Upper lobe of right lung (tissue), 1 donor: ENCODE measurements at regions not wholly inside any gene's neighbourhood (a gene's known extent, or its start where the extent isn't known, plus 50 kb on each side); places are given as distances from the start of the nearest gene placed in this dataset.

ENCODE experiments used
- ATAC-seq: fragments of 200-7000 bp; cut with Tn5 transposase; one replicate; pipeline ENCODE4 v1.9.1; 2020; ENCODE audit warnings: mild to moderate bottlenecking, moderate library complexity
- DNase-seq: peaks from one replicate; pipeline ENCODE4 v3.0.0-alpha.2; 2020
- H3K27ac ChIP-seq: fragments of 200-600 bp; one replicate; pipeline ENCODE4 v1.8.0; 2022
- H3K27me3 ChIP-seq: fragments of 200-600 bp; one replicate; pipeline ENCODE4 v1.8.0; 2022; ENCODE audit warnings: mild to moderate bottlenecking
- H3K36me3 ChIP-seq: fragments of 200-600 bp; one replicate; pipeline ENCODE4 v1.8.0; 2022
- H3K4me1 ChIP-seq: fragments of 200-600 bp; one replicate; pipeline ENCODE4 v1.8.0; 2022
- H3K4me3 ChIP-seq: fragments of 200-600 bp; one replicate; pipeline ENCODE4 v1.8.0; 2022; ENCODE audit warnings: mild to moderate bottlenecking
- H3K9me3 ChIP-seq: fragments of 200-600 bp; one replicate; pipeline ENCODE4 v1.8.0; 2022
- intact Hi-C: fragments of 100-400 bp; cut with DNase I; formaldehyde crosslinking; loops from one replicate; pipeline ENCODE4 v1.11.0; 2022
- TF ChIP-seq, protein P1 (sequence below): fragments of 200-600 bp; IDR thresholded peaks from one replicate; pipeline ENCODE4 v1.8.0; 2022; ENCODE audit warnings: antibody characterized with exemption
- donor health status: DM: no; HTN: yes; CAD: no; lungs with severe emphysema.

DNA sequence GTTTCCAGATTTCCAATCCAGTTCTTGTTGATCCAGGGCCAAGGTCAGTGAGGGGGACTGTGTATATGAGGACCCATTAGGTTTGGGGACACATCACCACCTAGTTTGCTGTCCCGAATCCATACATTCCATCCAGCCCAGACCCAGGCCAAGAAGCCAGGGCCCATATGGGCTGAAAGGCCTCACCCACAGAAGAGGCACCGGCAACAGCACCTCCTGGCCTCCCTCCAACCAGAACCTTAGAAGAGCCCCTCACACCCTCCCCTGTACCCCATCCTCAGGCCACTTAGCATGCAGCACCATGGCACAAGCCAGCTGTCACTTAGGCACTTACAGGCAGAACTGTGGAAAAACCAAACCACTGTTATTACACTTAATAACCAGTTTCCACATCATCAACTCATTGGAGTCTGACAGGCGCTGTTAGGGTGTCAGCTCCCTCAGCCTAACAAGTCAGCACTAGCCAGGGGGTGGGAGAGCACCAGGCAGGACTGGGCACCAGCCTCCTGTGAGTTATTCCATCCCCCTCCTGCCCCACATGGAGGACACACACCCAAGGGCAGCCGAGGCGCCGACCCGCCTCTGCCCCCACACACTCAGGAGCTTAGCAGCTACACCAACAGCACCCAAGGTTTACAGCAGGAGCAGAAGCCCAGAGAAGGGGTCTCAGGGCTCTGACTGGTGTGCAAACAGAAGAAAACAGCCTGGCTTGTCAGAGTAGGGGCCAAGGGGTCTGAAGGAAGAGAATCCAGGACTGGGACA is 132.0 kb downstream of the BUD13 start:
- intact Hi-C loops = no loop called here
- H3K4me3 ChIP-seq = no peak overlapping the region

DNA sequence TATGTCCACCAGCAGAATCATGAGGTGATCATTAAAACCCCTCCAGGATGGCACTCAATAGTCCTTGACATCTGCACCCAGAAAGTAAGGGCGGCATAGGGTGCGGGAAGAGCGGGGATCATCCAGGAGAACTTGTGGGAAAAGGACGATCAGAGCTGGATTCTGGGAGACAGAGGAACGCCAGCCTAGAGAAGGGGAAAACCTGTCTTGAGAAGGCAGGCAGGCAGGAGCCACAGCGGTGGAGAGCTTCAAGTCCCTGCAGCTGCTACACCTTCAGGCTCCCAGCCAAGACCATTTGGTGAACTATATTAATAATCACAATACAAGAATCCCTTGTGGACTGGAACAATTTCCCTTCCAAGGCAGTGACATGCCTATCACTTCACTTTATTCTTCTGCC is 134.3 kb downstream of the BUD13 start:
- TF ChIP-seq, protein P1, sequence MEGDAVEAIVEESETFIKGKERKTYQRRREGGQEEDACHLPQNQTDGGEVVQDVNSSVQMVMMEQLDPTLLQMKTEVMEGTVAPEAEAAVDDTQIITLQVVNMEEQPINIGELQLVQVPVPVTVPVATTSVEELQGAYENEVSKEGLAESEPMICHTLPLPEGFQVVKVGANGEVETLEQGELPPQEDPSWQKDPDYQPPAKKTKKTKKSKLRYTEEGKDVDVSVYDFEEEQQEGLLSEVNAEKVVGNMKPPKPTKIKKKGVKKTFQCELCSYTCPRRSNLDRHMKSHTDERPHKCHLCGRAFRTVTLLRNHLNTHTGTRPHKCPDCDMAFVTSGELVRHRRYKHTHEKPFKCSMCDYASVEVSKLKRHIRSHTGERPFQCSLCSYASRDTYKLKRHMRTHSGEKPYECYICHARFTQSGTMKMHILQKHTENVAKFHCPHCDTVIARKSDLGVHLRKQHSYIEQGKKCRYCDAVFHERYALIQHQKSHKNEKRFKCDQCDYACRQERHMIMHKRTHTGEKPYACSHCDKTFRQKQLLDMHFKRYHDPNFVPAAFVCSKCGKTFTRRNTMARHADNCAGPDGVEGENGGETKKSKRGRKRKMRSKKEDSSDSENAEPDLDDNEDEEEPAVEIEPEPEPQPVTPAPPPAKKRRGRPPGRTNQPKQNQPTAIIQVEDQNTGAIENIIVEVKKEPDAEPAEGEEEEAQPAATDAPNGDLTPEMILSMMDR = no peak
- no peaks in the 10 kb centered on the region for H3K4me1 ChIP-seq
- H3K27me3 ChIP-seq = peaks cover 13% of the 10 kb centered on the region
- ATAC-seq = no peak
- H3K9me3 ChIP-seq = no peaks in the 10 kb centered on the region
- no peak overlapping the region for H3K4me3 ChIP-seq
- no peak overlapping the region for H3K27ac ChIP-seq
- no peak for DNase-seq
- H3K36me3 ChIP-seq = no peaks in the 10 kb centered on the region
- intact Hi-C loops = no loop called here

More for the DNA sequence above, 132.0 kb downstream of the BUD13 start:
- ATAC-seq (no peak), DNase-seq (no peak)
- TF ChIP-seq, protein P1 = no peak
- Histone ChIP-seq H3K9me3 (no peaks in the 10 kb centered on the region), H3K27ac (no peak overlapping the region), H3K4me1 (no peaks in the 10 kb centered on the region), H3K36me3 (no peaks in the 10 kb centered on the region), H3K27me3 (peaks cover 13% of the 10 kb centered on the region)

DNA sequence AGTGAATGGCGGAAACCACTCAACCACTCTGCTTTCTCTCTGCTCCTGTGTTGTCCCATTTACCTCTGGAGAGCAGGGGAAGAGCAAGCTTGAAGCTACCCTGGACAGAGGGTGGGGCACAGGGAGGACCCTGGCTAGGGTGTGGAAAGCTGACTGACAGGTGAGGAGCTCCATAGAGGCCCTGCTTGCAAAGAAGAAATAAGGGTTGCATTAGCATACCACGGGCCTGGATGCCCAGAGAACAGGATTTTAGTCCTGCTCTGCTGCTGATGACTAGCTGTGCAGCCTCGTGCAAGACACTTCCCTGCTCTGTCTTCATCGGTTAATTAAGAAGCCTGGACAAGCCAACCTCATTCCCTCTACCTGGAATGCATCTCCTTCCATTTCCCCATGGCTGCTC is 135.0 kb downstream of the BUD13 start:
- no peaks in the 10 kb centered on the region for H3K4me1 ChIP-seq
- H3K9me3 ChIP-seq = no peaks in the 10 kb centered on the region
- no peak overlapping the region for H3K4me3 ChIP-seq
- ATAC-seq (no peak), DNase-seq (no peak)
- no peak overlapping the region for H3K27ac ChIP-seq
- peaks cover 13% of the 10 kb centered on the region for H3K27me3 ChIP-seq
- intact Hi-C loops = no loop called here
- TF ChIP-seq, protein P1 = no peak
- H3K36me3 ChIP-seq = no peaks in the 10 kb centered on the region

DNA sequence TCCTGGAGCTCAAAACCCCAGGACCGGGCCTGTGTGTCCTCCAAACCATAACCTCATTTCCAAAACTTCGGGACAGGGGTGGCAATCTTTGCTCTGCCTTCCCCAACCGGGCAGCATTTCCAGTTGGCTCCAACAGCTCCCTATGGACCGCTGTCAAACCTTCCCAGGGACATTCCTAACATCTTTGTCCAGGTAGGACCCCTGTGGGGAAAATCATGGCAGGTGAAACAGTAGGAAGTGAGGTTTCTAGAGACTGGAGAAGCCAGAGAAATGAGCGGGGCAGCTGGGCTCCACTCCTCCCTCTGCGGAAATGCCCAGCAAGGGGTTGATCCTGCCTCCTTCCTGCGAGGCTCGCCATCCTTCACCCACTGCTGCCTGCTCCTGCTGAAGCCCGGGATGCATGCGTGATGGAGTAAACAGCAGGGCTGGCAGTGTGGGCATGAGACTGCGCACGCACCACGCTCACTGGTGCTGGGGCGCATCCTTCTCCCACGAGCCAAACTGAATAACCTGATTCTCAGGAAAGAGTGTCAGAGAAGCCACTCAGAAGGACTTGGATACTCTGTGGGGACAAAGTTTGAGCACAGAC is 136.4 kb downstream of the BUD13 start:
- TF ChIP-seq, protein P1 = no peak

DNA sequence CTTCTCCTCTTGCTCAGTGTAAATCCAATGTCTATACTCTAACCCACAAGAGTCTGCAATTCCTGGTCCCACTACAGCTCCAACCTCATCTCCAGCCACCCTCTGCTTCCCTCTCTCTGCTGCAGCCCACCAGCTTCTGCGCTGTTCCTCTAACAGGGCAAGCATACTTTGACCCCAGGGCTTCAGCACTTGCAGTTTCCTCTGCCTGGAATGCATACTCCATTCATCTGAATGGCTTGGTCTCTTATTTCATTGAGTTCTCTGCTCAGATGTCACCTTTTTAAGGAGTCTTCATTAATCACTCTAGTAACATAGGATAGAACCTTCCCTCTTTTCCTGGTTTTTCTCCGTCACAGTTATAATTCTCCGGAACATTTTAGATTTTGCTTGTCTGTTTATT is 141.6 kb downstream of the BUD13 start:
- H3K9me3 ChIP-seq = no peaks in the 10 kb centered on the region
- no peak overlapping the region for H3K27ac ChIP-seq
- no peak overlapping the region for H3K4me3 ChIP-seq
- TF ChIP-seq, protein P1 = no peak
- intact Hi-C loops = no loop called here
- no peaks in the 10 kb centered on the region for H3K36me3 ChIP-seq
- ATAC-seq (no peak), DNase-seq (no peak)
- no peaks in the 10 kb centered on the region for H3K4me1 ChIP-seq
- no peaks in the 10 kb centered on the region for H3K27me3 ChIP-seq

More for the DNA sequence above, 136.4 kb downstream of the BUD13 start:
- intact Hi-C loops = no loop called here
- no peaks in the 10 kb centered on the region for H3K4me1 ChIP-seq
- H3K27ac ChIP-seq = no peak overlapping the region
- no peaks in the 10 kb centered on the region for H3K36me3 ChIP-seq
- H3K4me3 ChIP-seq = no peak overlapping the region
- no peaks in the 10 kb centered on the region for H3K9me3 ChIP-seq
- peaks cover 3% of the 10 kb centered on the region for H3K27me3 ChIP-seq
- DNase-seq (no peak), ATAC-seq (no peak)
